HG02970 (cell line): ENCODE measurements at regions not wholly inside any gene's neighbourhood (a gene's known extent, or its start where the extent isn't known, plus 50 kb on each side); places are given as distances from the start of the nearest gene placed in this dataset.

Experiments used
- ATAC-seq: cut with Tn5 transposase; IDR thresholded peaks from one replicate; pipeline ENCODE4 v1.9.1; 2021; ENCODE audit warnings: mild to moderate bottlenecking, moderate library complexity, moderate number of reproducible peaks; ENCODE audit not compliant: unreplicated experiment, low FRiP score

- ATAC-seq = no peak
These were observed 52.3 kb upstream of the SNTG2 start for GRCh38 chr2:898319-898718.

- no peak for ATAC-seq
These were observed 53.6 kb upstream of the SNTG2 start for GRCh38 chr2:897091-897490.

GRCh38 chr2:893311-893710 lies 57.3 kb upstream of the SNTG2 start:
- no peak for ATAC-seq

- ATAC-seq = no peak
These were observed 57.8 kb upstream of the SNTG2 start for GRCh38 chr2:892892-893291.

GRCh38 chr2:892401-892800 lies 58.2 kb upstream of the SNTG2 start:
- ATAC-seq = no peak

GRCh38 chr2:891734-892133 lies 58.9 kb upstream of the SNTG2 start:
- ATAC-seq = no peak

- ATAC-seq = no peak
These were observed 59.9 kb upstream of the SNTG2 start for GRCh38 chr2:890791-891190.

- no peak for ATAC-seq
These were observed 60.4 kb upstream of the SNTG2 start for GRCh38 chr2:890214-890613.

GRCh38 chr2:888906-889566 lies 61.6 kb upstream of the SNTG2 start:
- ATAC-seq = no peak

- no peak for ATAC-seq
These were observed 62.3 kb upstream of the SNTG2 start for GRCh38 chr2:888211-888801.

GRCh38 chr2:887639-888038 lies 63.0 kb upstream of the SNTG2 start:
- no peak for ATAC-seq

- ATAC-seq = no peak
These were observed 64.3 kb upstream of the SNTG2 start for GRCh38 chr2:886072-887022.

GRCh38 chr2:885230-886071 lies 65.2 kb upstream of the SNTG2 start:
- no peak for ATAC-seq

GRCh38 chr2:883803-884748 lies 66.6 kb upstream of the SNTG2 start:
- ATAC-seq = no peak

GRCh38 chr2:883260-883802 lies 67.3 kb upstream of the SNTG2 start:
- no peak for ATAC-seq

- ATAC-seq = no peak
These were observed 69.3 kb upstream of the SNTG2 start for GRCh38 chr2:881204-881918.

- ATAC-seq = no peak
These were observed 70.3 kb upstream of the SNTG2 start for GRCh38 chr2:880201-880970.

- ATAC-seq = no peak
These were observed 71.1 kb upstream of the SNTG2 start for GRCh38 chr2:879540-879939.
